Transverse colon (tissue), 4 donors: ENCODE measurements at regions not wholly inside any gene's neighbourhood (a gene's known extent, or its start where the extent isn't known, plus 50 kb on each side); places are given as distances from the start of the nearest gene placed in this dataset.

ENCODE experiments used
- DNase-seq: peaks from one replicate; pipeline ENCODE4 v3.0.0-alpha.2; 2019
- H3K27ac ChIP-seq, 4 donors: fragments of 200-600 bp; sonication (generic); 2 replicates each; pipeline ENCODE4 v1.5.1; 2016 to 2018; ENCODE audit warnings: inconsistent platforms in 4 of 4
- H3K27me3 ChIP-seq: fragments of 200-600 bp; sonication (generic); 2 replicates; pipeline ENCODE4 v1.5.1; 2017; ENCODE audit warnings: inconsistent platforms
- H3K36me3 ChIP-seq, 4 donors: fragments of 200-600 bp; sonication (generic); 2 replicates each; pipeline ENCODE4 v1.5.1; 2017 to 2019; ENCODE audit warnings: inconsistent platforms in 4 of 4
- H3K4me1 ChIP-seq, 4 donors: fragments of 200-600 bp; sonication (generic); 2 replicates each; pipeline ENCODE4 v1.5.1; 2017 to 2020; ENCODE audit warnings: inconsistent platforms in 4 of 4
- H3K4me3 ChIP-seq, 4 donors: fragments of 200-600 bp; sonication (generic); 1 replicate in 1 of 4; 2 replicates in 3 of 4; pipeline versions ENCODE4 v1.5.1 to v1.6.1; 2017 to 2019; ENCODE audit warnings: inconsistent platforms in 4 of 4
- H3K9me3 ChIP-seq, 2 donors: fragments of 200-600 bp; sonication (generic); 2 replicates each; pipeline ENCODE4 v1.5.1; 2017 to 2019; ENCODE audit warnings: inconsistent platforms in 2 of 2
- CTCF ChIP-seq, 5 experiments: fragments of 200-600 bp in 3 of 5; fragments of 450-650 bp in 2 of 5; sonication (generic) in 3 of 5; IDR thresholded peaks; 1 replicate in 2 of 5; 2 replicates in 3 of 5; pipeline ENCODE4 v1.5.1; 2016 to 2017; ENCODE audit warnings: antibody characterized with exemption in 5 of 5, inconsistent platforms in 3 of 5, mild to moderate bottlenecking in 2 of 5, moderate library complexity in 1 of 5
- EP300 ChIP-seq: sonication (generic); formaldehyde crosslinking; IDR thresholded peaks from one replicate; pipeline ENCODE4 v1.6.1; 2017; ENCODE audit warnings: antibody characterized with exemption, low read depth
- POLR2A ChIP-seq: fragments of 450-650 bp; IDR thresholded peaks from one replicate; pipeline ENCODE4 v1.6.1; 2016; ENCODE audit warnings: antibody characterized with exemption, mild to moderate bottlenecking, moderate library complexity
- POLR2AphosphoS5 ChIP-seq, 3 donors: sonication (generic); formaldehyde crosslinking; IDR thresholded peaks; one replicate each; pipeline ENCODE4 v1.6.1; 2016; ENCODE audit warnings: antibody characterized with exemption in 3 of 3
- WGBS, 2 donors: methylation state at CpG; one replicate each; pipeline ENCODE4 v1.1.5; 2018; ENCODE audit warnings: low coverage in 1 of 2; 5-methylcytosine and 5-hydroxymethylcytosine counted together
- in situ Hi-C, 4 donors: fragments of 200-750 bp; cut with MboI; loops; one replicate each; pipeline versions ENCODE4 v1.15.0 to v1.15.1; 2017; ENCODE audit warnings: low sequenced_read_pairs in 3 of 4, low pct_ligation_motif_present in 1 of 4, low pct_unique_long_range_greater_than_20kb in 1 of 4
- intact Hi-C: fragments of 100-400 bp; cut with DNase I; formaldehyde crosslinking; loops from one replicate; pipeline ENCODE4 v1.15.1; 2023; ENCODE audit warnings: low total_unique reads

GRCh38 chr2:184308706-184309105 lies 289.6 kb upstream of the ZNF804A start:
- Histone ChIP-seq H3K4me3 (no peak overlapping the region), H3K4me1 (no peaks in the 10 kb centered on the region), H3K36me3 (no peaks in the 10 kb centered on the region), H3K9me3 (no peaks in the 10 kb centered on the region), H3K27ac (no peak overlapping the region), H3K27me3 (no peaks in the 10 kb centered on the region)
- intact Hi-C loops = no loop called here
- TF ChIP-seq POLR2A = no peak
- TF ChIP-seq POLR2AphosphoS5 (IDR thresholded peaks at IDR 0.05) = no peak
- no peak for TF ChIP-seq CTCF (IDR thresholded peaks at IDR 0.05)
- no peak for TF ChIP-seq EP300
- WGBS, 2 donors = 63 to 79% methylated on average over 1 of the region's 1 CpG
- no peak for DNase-seq
- in situ Hi-C loops = no loop called here

GRCh38 chr2:184312970-184313369 lies 285.4 kb upstream of the ZNF804A start:
- in situ Hi-C loops = no loop called here
- H3K4me3 ChIP-seq = no peak overlapping the region
- H3K36me3 ChIP-seq = no peaks in the 10 kb centered on the region
- H3K27ac ChIP-seq = no peak overlapping the region
- H3K4me1 ChIP-seq = no peaks in the 10 kb centered on the region
- H3K9me3 ChIP-seq = no peaks in the 10 kb centered on the region
- no peak for DNase-seq
- H3K27me3 ChIP-seq = no peaks in the 10 kb centered on the region
- TF ChIP-seq CTCF (IDR thresholded peaks at IDR 0.05) = no peak
- intact Hi-C loops = no loop called here
- WGBS, 2 donors = 87 to 88% methylated on average over 7 of the region's 7 CpGs

- Histone ChIP-seq H3K9me3 (no peaks in the 10 kb centered on the region), H3K4me3 (no peak overlapping the region), H3K27me3 (no peaks in the 10 kb centered on the region), H3K4me1 (no peaks in the 10 kb centered on the region), H3K36me3 (no peaks in the 10 kb centered on the region), H3K27ac (no peak overlapping the region)
- no peak for DNase-seq
- intact Hi-C loops (no loop called here), in situ Hi-C loops (no loop called here)
- TF ChIP-seq CTCF (IDR thresholded peaks at IDR 0.05) = no peak
- TF ChIP-seq EP300 = no peak
- TF ChIP-seq POLR2A = no peak
- no peak for TF ChIP-seq POLR2AphosphoS5 (IDR thresholded peaks at IDR 0.05)
- 90% methylated on average over 2 of the region's 2 CpGs for WGBS, 2 donors
Observed at GRCh38 chr2:184314829-184315228, 283.5 kb upstream of the ZNF804A start.

- 69 to 82% methylated on average over 2 of the region's 2 CpGs for WGBS, 2 donors
- no peaks in the 10 kb centered on the region for H3K4me1 ChIP-seq
- intact Hi-C loops = no loop called here
- no peaks in the 10 kb centered on the region for H3K27me3 ChIP-seq
- TF ChIP-seq CTCF (IDR thresholded peaks at IDR 0.05) (no peak), POLR2A (no peak), EP300 (no peak), POLR2AphosphoS5 (IDR thresholded peaks at IDR 0.05) (no peak)
- in situ Hi-C loops = no loop called here
- H3K27ac ChIP-seq = no peak overlapping the region
- H3K9me3 ChIP-seq = no peaks in the 10 kb centered on the region
- no peak overlapping the region for H3K4me3 ChIP-seq
- no peak for DNase-seq
- H3K36me3 ChIP-seq = no peaks in the 10 kb centered on the region
Observed at GRCh38 chr2:184316921-184317320, 281.4 kb upstream of the ZNF804A start.
